ENCODE measurements at regions not wholly inside any gene's neighbourhood (a gene's known extent, or its start where the extent isn't known, plus 50 kb on each side); places are given as distances from the start of the nearest gene placed in this dataset.
A peak's percentile ranks its signal among the peaks of the same experiment; 100 is the strongest.
"Not testable (repeated sequence)": the region's sequence is repeated elsewhere in the genome, so short reads cannot be mapped to it uniquely, and the experiment has no call there.

GRCh38 chr1:102529446-102529845, 532.7 kb upstream of the OLFM3 start:
- no peak overlapping the region for H3K9ac ChIP-seq (ENCODE audit: low read length)
- H3K27me3 ChIP-seq (ENCODE audit: low read length) = no peaks in the 10 kb centered on the region
- H3K4me3 ChIP-seq (ENCODE audit: low read length) = no peak overlapping the region
- intact Hi-C loops (cut with micrococcal nuclease) = no loop called here
- no peak overlapping the region for H3K27ac ChIP-seq (ENCODE audit: low read length)
- no peak overlapping the region for H3K4me2 ChIP-seq (ENCODE audit: low read length)
- H3K9me3 ChIP-seq (ENCODE audit: low read length) = no peaks in the 10 kb centered on the region
- CTCF ChIA-PET = no interaction called here
- no peaks in the 10 kb centered on the region for H3K4me1 ChIP-seq (ENCODE audit: insufficient read depth, low read length)
- H3K79me2 ChIP-seq (ENCODE audit: low read length) = no peaks in the 10 kb centered on the region
- POLR2A ChIA-PET (ENCODE audit: unreplicated experiment) = no interaction called here
- ATAC-seq (no peak), DNase-seq (no peak)
- BruUV-seq (replicated peaks) = no TSS peak
- no peaks in the 10 kb centered on the region for H3K36me3 ChIP-seq (ENCODE audit: low read depth, low read length)
- H4K20me1 ChIP-seq (ENCODE audit: low read length) = no peaks in the 10 kb centered on the region
- TF ChIP-seq EZH2phosphoT487 (IDR thresholded peaks at IDR 0.05; ENCODE audit: borderline replicate concordance, low read length) (no peak), EZH2 (IDR thresholded peaks at IDR 0.05; ENCODE audit: low read length, unreplicated experiment) (no peak)
- H3K9me2 ChIP-seq (replicated peaks; ENCODE audit: low read length) = no peaks in the 10 kb centered on the region
- H2AFZ ChIP-seq (ENCODE audit: low read length) = no peak overlapping the region
- no peaks in the 10 kb centered on the region for H3F3A ChIP-seq (ENCODE audit: low read length, unreplicated experiment)

- H3K27me3 ChIP-seq (ENCODE audit: low read length) = no peaks in the 10 kb centered on the region
- H3K36me3 ChIP-seq (ENCODE audit: low read depth, low read length) = no peaks in the 10 kb centered on the region
- H4K20me1 ChIP-seq (ENCODE audit: low read length) = no peaks in the 10 kb centered on the region
- H3K4me3 ChIP-seq (ENCODE audit: low read length) = no peak overlapping the region
- ChIA-PET CTCF (no interaction called here), POLR2A (ENCODE audit: unreplicated experiment) (no interaction called here)
- no peak overlapping the region for H3K4me2 ChIP-seq (ENCODE audit: low read length)
- no peak overlapping the region for H3K9ac ChIP-seq (ENCODE audit: low read length)
- H3K79me2 ChIP-seq (ENCODE audit: low read length) = no peaks in the 10 kb centered on the region
- H2AFZ ChIP-seq (ENCODE audit: low read length) = no peak overlapping the region
- H3K27ac ChIP-seq (ENCODE audit: low read length) = no peak overlapping the region
- intact Hi-C loops (cut with micrococcal nuclease) = no loop called here
- H3K9me3 ChIP-seq (ENCODE audit: low read length) = 0 out of 2 replicates have a peak, but pooled peaks cover 4% of the 10 kb centered on the region
- H3K9me2 ChIP-seq (replicated peaks; ENCODE audit: low read length) = no peaks in the 10 kb centered on the region
- DNase-seq (no peak), ATAC-seq (no peak)
- no TSS peak for BruUV-seq (replicated peaks)
- no peaks in the 10 kb centered on the region for H3K4me1 ChIP-seq (ENCODE audit: insufficient read depth, low read length)
- TF ChIP-seq EZH2 (IDR thresholded peaks at IDR 0.05; ENCODE audit: low read length, unreplicated experiment) (no peak), CTCF (conservative IDR thresholded peaks at IDR 0.05; ENCODE audit: low read depth, low read length) (no peak), EZH2phosphoT487 (IDR thresholded peaks at IDR 0.05; ENCODE audit: borderline replicate concordance, low read length) (no peak)
- H3F3A ChIP-seq (ENCODE audit: low read length, unreplicated experiment) = no peaks in the 10 kb centered on the region
Measured at GRCh38 chr1:102500758-102501157, 504.0 kb upstream of the OLFM3 start.

GRCh38 chr1:102498929-102499328, 502.2 kb upstream of the OLFM3 start:
- Histone ChIP-seq H3K27me3 (ENCODE audit: low read length) (no peaks in the 10 kb centered on the region), H4K20me1 (ENCODE audit: low read length) (no peaks in the 10 kb centered on the region), H3K9ac (ENCODE audit: low read length) (no peak overlapping the region), H3K4me2 (ENCODE audit: low read length) (no peak overlapping the region), H3K9me2 (replicated peaks; ENCODE audit: low read length) (no peaks in the 10 kb centered on the region), H3K4me3 (ENCODE audit: low read length) (no peak overlapping the region), H3K27ac (ENCODE audit: low read length) (no peak overlapping the region), H2AFZ (ENCODE audit: low read length) (no peak overlapping the region), H3K36me3 (ENCODE audit: low read depth, low read length) (no peaks in the 10 kb centered on the region), H3K4me1 (ENCODE audit: insufficient read depth, low read length) (no peaks in the 10 kb centered on the region), H3F3A (ENCODE audit: low read length, unreplicated experiment) (no peaks in the 10 kb centered on the region), H3K79me2 (ENCODE audit: low read length) (no peaks in the 10 kb centered on the region), H3K9me3 (ENCODE audit: low read length) (0 out of 2 replicates have a peak, but pooled peaks cover 4% of the 10 kb centered on the region)
- no peak for TF ChIP-seq EZH2phosphoT487 (IDR thresholded peaks at IDR 0.05; ENCODE audit: borderline replicate concordance, low read length)
- TF ChIP-seq EZH2 (IDR thresholded peaks at IDR 0.05; ENCODE audit: low read length, unreplicated experiment) = no peak
- TF ChIP-seq CTCF (conservative IDR thresholded peaks at IDR 0.05; ENCODE audit: low read depth, low read length) = no peak
- ATAC-seq (no peak), DNase-seq (no peak)
- no TSS peak for BruUV-seq (replicated peaks)
- ChIA-PET POLR2A (ENCODE audit: unreplicated experiment) (no interaction called here), CTCF (no interaction called here)
- intact Hi-C loops (cut with micrococcal nuclease) = no loop called here

GRCh38 chr1:102497810-102498209, 501.1 kb upstream of the OLFM3 start:
- H3K9me3 ChIP-seq (ENCODE audit: low read length); H3K27ac ChIP-seq (ENCODE audit: low read length); ATAC-seq; H3K9ac ChIP-seq (ENCODE audit: low read length); H3K4me3 ChIP-seq (ENCODE audit: low read length); intact Hi-C loops (cut with micrococcal nuclease); H3K9me2 ChIP-seq (replicated peaks; ENCODE audit: low read length); H4K20me1 ChIP-seq (ENCODE audit: low read length); BruUV-seq (replicated peaks); H3K4me1 ChIP-seq (ENCODE audit: insufficient read depth, low read length); H3K4me2 ChIP-seq (ENCODE audit: low read length); H3K36me3 ChIP-seq (ENCODE audit: low read depth, low read length); H3F3A ChIP-seq (ENCODE audit: low read length, unreplicated experiment); CTCF ChIA-PET; POLR2A ChIA-PET (ENCODE audit: unreplicated experiment); H3K79me2 ChIP-seq (ENCODE audit: low read length); H2AFZ ChIP-seq (ENCODE audit: low read length); H3K27me3 ChIP-seq (ENCODE audit: low read length): not testable (repeated sequence)
- peak; percentile 3 for DNase-seq

Measured in PC-3 (cell line).